ENCODE measurements at regions not wholly inside any gene's neighbourhood (a gene's known extent, or its start where the extent isn't known, plus 50 kb on each side); places are given as distances from the start of the nearest gene placed in this dataset.
"Not testable (repeated sequence)": the region's sequence is repeated elsewhere in the genome, so short reads cannot be mapped to it uniquely, and the experiment has no call there.

DNA sequence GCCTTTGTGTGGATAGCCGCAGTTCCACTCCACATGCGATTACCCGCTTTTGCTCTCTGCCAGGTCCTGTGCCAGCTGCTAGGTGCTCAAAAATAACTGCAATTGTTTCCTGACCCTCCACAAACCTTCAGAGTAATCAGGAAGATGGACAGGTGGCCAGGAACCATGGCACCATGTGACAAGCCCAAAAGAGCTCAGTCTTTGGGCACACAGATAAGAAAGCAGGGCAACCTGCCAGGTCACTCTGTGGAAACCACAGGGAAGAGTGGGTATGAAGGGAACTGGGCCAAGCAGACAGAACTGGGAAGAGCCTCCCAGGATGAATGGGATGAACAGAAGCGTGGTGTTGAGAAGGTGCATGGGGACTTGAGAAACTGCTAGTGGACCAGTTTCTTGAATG lies 79.4 kb upstream of the AGAP1 start:
- no peak for DNase-seq

DNA sequence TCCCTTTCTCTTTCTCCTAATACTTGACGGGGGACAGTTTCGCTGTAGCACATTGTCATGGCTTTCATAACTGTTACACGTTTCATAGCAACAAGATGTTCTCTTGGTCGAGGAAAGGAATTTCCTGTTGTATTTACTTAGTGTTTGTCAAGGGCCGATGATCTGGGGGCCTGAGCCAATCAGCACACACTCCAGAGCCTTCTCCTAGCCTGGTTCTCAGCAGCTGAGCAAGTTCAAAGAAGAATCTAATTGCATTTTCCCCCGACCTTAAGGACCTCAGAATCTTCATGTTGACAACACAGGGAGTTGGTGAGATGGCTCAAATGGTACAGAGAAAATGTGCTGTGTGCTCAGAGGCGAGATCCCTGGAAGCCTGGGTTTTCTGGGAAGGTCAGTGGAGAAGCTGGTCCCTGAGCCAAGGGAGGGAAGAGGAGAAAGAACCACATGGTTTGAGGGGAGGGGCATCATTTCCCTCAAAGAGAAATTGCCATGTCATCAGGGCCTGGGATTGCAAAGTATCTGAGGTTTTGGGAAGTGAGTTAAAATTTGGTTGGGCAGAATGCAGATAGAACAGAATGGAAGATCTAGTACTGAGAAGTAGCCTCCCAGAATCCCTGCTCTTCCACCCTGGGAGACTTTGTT lies 76.9 kb upstream of the AGAP1 start:
- DNase-seq: no peak

DNA sequence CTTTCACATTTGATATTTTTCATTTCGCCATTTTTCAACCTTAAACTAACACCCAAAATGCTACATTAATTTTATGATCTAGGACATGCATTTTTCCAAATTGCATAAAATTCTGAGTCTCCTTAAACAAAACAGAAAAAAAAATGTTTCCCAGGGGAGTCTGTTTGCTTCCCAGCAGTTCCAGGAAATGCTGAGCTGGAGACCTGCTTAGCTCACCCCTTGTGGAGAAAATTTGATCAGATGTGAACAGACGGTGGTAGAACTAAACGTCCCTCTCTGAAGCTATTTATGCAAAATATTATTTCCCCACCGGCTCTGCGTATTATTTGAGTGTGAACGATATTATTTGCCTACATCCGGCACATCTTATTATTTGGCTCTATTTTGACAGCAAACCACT lies 74.9 kb upstream of the AGAP1 start:
- no peak for DNase-seq

DNA sequence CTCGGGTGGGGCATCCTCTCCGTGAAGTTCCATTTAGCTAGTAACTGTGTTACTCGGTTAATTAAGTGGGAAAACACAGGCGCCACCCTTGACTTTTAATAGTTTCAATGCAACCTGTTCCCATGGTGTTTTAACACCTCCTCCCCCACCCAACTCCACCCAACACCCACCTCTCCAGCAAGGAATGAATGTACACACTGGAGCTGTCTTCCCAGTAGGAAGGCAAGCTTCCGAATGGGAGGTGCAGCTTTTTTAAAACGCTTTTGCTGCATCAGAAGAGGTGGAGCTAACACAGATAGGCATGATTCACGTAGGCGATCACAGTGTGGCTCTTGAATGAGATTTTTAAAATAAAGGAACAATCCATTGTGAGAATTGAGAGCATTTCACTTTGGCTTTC lies 73.8 kb upstream of the AGAP1 start:
- DNase-seq: no peak

DNA sequence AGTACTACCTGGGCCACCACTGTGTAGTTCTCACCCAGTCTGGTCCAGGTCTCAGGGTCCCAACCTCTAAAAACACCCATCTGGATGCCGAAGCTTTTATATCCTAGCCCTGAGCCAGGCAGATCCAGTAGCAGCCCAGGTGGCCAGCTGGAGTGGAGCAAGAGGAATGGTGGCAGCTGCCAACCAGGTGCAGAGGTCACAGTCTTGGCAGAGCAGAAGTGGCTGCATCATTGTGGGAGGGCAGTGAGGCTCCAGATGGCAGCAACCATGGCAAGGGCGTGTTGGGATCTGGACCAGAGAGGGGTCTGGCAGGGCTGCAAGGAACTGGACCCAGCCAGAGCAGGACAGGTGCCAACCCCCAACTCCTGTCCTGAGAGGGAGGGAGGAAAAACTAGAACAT lies 72.2 kb upstream of the AGAP1 start:
- DNase-seq: no peak

DNA sequence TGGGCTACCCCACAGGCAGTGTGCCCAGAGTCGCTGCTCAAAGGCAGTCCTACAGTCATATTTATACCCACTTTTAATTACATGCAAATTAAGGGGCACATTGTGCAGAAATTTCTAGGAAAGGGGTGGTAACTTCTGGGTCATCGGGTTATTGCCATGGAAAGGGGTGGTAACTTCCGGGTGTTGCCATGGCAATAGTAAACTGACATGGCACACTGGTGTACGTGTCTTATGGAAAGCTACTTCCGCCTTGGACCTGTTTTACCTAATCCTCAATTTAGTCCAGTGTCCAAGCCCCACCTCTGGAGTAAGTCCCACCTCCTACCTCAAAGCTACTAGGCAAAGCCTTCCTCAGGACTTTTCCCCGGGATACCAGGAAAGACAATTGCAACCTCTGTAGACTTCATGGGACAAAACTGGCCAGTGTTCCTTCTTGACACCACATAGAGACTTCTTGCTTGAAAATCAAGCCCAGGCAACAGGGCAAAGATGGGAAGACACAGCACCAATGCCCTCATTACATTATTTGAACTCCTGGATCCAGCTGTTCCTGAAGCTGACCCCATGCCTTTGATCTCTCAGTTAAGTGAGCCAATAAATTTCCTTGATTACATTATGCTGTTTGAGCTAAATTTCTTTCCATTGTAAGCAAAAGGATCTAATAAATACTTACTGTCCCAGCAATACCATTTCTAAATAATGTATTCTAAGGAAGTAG lies 63.3 kb upstream of the AGAP1 start:
- DNase-seq: no peak

DNA sequence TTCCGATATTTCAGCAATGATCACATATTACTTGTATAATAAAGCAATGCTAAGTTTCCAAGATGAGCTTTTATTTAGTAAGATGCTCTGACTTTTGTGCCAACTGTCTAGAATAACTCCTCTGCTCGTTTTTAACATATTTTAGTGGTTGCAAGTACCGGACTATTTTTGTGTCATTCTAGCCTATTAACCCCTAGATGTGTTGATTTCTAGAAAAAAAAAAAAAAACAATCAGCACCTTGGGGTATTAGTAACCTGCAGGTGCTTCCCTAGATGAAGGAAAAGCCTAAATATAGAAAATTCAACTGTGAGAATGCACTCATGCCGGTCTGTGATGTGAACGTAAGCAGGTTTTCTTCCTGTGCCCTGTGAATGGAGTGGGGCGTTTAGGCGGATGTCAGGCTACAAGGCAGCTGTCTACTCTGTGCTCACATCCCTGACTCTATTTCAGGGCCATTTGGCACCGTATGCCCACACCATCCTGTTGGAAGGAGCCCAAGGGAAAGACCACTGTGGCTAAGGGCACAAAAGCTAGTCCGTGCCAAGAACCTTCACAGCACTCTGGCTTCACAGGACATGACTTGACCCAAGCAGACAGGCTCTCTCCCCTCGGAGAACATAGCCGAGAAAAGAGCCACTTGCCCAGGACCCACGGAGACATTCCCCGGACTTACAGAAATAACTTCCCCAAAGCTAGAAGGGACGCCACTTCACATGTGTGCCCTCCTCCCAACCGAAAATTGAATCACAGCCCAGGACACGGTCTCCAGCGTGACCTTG lies 60.9 kb upstream of the AGAP1 start:
- no peak for DNase-seq

DNA sequence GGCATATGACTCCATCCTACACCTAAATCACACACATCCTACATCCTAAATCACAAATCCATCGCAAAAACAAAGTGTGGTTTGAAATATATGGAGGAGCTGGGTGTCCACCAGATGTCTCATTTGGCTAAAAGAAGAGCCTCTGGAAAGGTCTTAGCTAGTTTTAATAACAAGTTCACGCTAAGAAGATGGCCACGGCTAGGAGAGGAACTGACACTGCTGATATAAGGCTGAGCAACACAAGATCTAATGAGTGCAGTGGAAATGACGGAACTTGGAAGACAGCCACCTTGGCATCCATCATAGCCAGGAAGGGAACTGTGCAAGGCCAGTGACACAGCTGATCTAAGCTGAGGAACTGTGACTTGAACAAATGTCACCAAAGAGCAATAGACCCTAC lies 60.0 kb upstream of the AGAP1 start:
- DNase-seq: no peak

DNA sequence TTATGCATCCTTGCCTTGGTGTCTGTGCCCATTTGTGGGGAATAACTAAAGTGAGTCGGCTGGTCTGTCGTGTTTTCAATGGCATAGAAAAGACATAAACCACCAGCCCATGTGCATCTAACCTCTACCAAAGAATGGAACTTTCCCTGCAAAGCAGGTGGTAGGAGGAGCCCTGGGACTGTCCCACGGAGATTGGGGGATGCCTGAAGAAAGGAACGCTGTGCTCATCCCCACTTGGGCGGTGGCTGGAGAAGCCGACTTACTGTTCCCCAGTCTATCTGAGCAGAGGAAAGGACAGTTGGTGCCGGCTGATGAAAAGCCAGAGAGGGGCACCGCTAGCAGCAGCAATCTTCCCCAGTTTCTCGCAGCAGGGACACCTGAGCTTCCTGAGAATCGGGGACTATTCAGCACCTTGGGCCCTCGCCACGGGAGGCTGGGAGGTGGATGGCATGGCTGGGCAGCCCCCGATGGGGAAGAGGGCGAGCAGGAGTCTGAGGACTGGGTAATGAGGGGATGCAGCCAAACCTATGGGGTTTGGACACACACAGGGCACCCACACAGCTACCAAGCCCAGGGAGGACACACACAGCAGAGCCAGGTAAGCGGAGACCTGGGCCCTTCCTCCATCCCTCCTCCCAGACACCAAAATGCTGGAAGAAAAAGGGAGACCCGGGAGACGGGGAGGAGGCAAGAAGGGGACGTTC lies 53.7 kb upstream of the AGAP1 start:
- DNase-seq: no peak

DNA sequence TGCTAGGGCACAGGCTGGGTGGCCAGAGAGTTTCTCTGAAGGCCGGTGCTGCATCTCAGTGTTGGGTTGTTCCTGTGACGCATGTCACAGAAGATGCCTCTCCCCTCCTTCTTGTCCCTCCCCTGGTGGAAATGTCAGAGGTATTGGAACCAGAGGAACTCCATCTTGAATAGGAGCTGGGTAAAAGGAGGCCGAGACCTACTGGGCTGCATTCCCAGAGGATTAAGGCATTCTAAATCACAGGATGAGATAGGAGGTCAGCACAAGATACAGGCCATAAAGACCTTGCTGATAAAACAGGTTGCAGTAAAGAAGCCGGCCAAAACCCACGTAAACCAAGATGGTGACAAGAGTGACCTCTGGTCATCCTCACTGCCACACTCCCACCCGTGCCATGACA lies 50.3 kb upstream of the AGAP1 start:
- not testable (repeated sequence) for DNase-seq
